ENCODE measurements at regions not wholly inside any gene's neighbourhood (a gene's known extent, or its start where the extent isn't known, plus 50 kb on each side); places are given as distances from the start of the nearest gene placed in this dataset.

GRCh38 chr14:87566991-87567390 is 426.0 kb downstream of the GALC start:
- TF ChIP-seq CTCF (IDR thresholded peaks at IDR 0.05; ENCODE audit: insufficient read depth, low read length, poor library complexity, severe bottlenecking): no peak
- Histone ChIP-seq H3K36me3 (ENCODE audit: control insufficient read depth, insufficient read depth, low read length) (no peaks in the 10 kb centered on the region), H3K27me3 (replicated peaks; ENCODE audit: control insufficient read depth, insufficient read depth, low read length) (no peaks in the 10 kb centered on the region), H3K4me3 (replicated peaks; ENCODE audit: low read depth, low read length) (no peak overlapping the region)
- no peak for DNase-seq (ENCODE audit: extremely low read depth, insufficient read length)

- Histone ChIP-seq H3K27me3 (replicated peaks; ENCODE audit: control insufficient read depth, insufficient read depth, low read length) (no peaks in the 10 kb centered on the region), H3K36me3 (ENCODE audit: control insufficient read depth, insufficient read depth, low read length) (no peaks in the 10 kb centered on the region), H3K4me3 (replicated peaks; ENCODE audit: low read depth, low read length) (no peak overlapping the region)
- TF ChIP-seq CTCF (IDR thresholded peaks at IDR 0.05; ENCODE audit: insufficient read depth, low read length, poor library complexity, severe bottlenecking): no peak
- DNase-seq (ENCODE audit: extremely low read depth, insufficient read length): no peak
Observed at GRCh38 chr14:87547536-87547935, 445.4 kb downstream of the GALC start.

GRCh38 chr14:87542288-87542687 is 450.7 kb downstream of the GALC start:
- DNase-seq (ENCODE audit: extremely low read depth, insufficient read length): no peak
- no peak for TF ChIP-seq CTCF (IDR thresholded peaks at IDR 0.05; ENCODE audit: insufficient read depth, low read length, poor library complexity, severe bottlenecking)
- Histone ChIP-seq H3K4me3 (replicated peaks; ENCODE audit: low read depth, low read length) (no peak overlapping the region), H3K27me3 (replicated peaks; ENCODE audit: control insufficient read depth, insufficient read depth, low read length) (no peaks in the 10 kb centered on the region), H3K36me3 (ENCODE audit: control insufficient read depth, insufficient read depth, low read length) (no peaks in the 10 kb centered on the region)

- no peak for DNase-seq (ENCODE audit: extremely low read depth, insufficient read length)
- no peaks in the 10 kb centered on the region for H3K27me3 ChIP-seq (replicated peaks; ENCODE audit: control insufficient read depth, insufficient read depth, low read length)
- H3K36me3 ChIP-seq (ENCODE audit: control insufficient read depth, insufficient read depth, low read length): no peaks in the 10 kb centered on the region
- TF ChIP-seq CTCF (IDR thresholded peaks at IDR 0.05; ENCODE audit: insufficient read depth, low read length, poor library complexity, severe bottlenecking): no peak
- no peak overlapping the region for H3K4me3 ChIP-seq (replicated peaks; ENCODE audit: low read depth, low read length)
Observed at GRCh38 chr14:87540339-87540738, 452.6 kb downstream of the GALC start.

DNA sequence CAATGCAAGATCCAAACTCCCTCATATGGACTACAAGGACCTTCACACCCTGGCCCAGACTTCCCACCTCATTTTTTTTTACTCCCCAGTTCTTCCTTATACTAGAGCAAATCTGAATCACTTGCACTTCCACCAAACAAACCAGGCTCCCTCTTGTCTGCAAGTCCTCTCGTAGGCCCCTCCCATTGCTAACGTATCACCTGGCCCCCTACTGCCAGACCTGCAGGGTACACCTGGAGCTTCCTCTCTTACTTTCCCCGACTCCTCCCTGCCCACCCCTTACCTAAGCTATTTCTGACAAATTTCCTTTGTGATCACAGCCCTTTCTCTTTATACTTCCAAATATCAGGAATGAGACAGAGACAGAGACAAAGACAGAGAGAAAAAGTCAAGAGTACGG is 463.9 kb downstream of the GALC start:
- no peak for TF ChIP-seq CTCF (IDR thresholded peaks at IDR 0.05; ENCODE audit: insufficient read depth, low read length, poor library complexity, severe bottlenecking)
- Histone ChIP-seq H3K36me3 (ENCODE audit: control insufficient read depth, insufficient read depth, low read length) (no peaks in the 10 kb centered on the region), H3K4me3 (replicated peaks; ENCODE audit: low read depth, low read length) (no peak overlapping the region), H3K27me3 (replicated peaks; ENCODE audit: control insufficient read depth, insufficient read depth, low read length) (no peaks in the 10 kb centered on the region)
- no peak for DNase-seq (ENCODE audit: extremely low read depth, insufficient read length)

- DNase-seq (ENCODE audit: extremely low read depth, insufficient read length): no peak
- TF ChIP-seq CTCF (IDR thresholded peaks at IDR 0.05; ENCODE audit: insufficient read depth, low read length, poor library complexity, severe bottlenecking): no peak
- no peak overlapping the region for H3K4me3 ChIP-seq (replicated peaks; ENCODE audit: low read depth, low read length)
Observed at GRCh38 chr14:87526731-87527130, 466.3 kb downstream of the GALC start.

More at GRCh38 chr14:87526731-87527130, 466.3 kb downstream of the GALC start:
- Histone ChIP-seq H3K36me3 (ENCODE audit: control insufficient read depth, insufficient read depth, low read length) (no peaks in the 10 kb centered on the region), H3K27me3 (replicated peaks; ENCODE audit: control insufficient read depth, insufficient read depth, low read length) (no peaks in the 10 kb centered on the region)
